Right lobe of liver (tissue), 4 donors: ENCODE measurements at regions not wholly inside any gene's neighbourhood (a gene's known extent, or its start where the extent isn't known, plus 50 kb on each side); places are given as distances from the start of the nearest gene placed in this dataset.

Experiments
- POLR2A ChIP-seq: fragments of 450-650 bp; IDR thresholded peaks from one replicate; pipeline ENCODE4 v1.6.1; 2017; ENCODE audit warnings: antibody characterized with exemption, mild to moderate bottlenecking
- TF ChIP-seq, protein P1 (sequence below), 4 donors: fragments of 200-600 bp in 3 of 4; fragments of 450-650 bp in 1 of 4; IDR thresholded peaks; one replicate each; pipeline versions ENCODE4 v1.5.1 to v1.8.0; 2016 to 2022; ENCODE audit warnings: antibody characterized with exemption in 4 of 4, mild to moderate bottlenecking in 2 of 4
- donor health status: DM: no; HTN: no; CAD: no.
- donor health status: DM: no; HTN: no; CAD: no.
- donor health status: DM: no; HTN: yes; CAD: no.

DNA sequence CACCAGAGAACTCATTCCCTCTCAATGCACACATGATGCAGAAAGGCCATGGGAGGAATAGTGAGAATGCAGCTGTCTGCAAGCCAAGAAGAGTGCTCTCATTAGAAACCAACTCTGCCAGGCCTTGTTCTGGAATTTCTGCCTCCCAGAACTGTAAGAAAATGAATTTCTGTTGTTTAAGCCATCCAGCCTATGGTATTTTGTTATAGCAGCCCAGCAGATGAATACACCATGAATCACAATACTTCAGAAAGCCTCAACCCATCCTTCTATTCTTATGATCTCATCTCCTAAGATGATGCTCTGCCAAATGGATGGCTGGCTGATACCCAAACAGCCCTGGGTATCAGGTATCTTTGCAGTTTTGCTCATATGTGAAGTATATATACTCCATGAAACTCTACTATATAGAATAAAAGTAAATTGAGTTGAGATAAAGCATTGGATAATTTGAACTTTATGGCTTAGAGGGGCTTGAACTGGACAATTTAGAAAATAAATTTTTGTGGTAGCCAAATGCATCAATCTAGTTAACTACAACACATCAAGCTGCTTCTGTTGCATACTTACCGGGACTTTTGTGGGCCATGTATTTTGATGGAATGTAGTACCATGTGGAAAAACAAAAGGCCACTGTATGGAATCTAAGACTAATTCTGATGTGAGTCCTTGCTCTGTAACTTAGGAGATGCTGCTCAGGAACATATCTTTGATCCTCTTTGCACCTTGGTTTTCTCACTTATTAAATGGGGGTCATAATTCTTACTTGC lies 245.9 kb downstream of the HS3ST1 start:
- TF ChIP-seq POLR2A, result no peak
- TF ChIP-seq, protein P1, sequence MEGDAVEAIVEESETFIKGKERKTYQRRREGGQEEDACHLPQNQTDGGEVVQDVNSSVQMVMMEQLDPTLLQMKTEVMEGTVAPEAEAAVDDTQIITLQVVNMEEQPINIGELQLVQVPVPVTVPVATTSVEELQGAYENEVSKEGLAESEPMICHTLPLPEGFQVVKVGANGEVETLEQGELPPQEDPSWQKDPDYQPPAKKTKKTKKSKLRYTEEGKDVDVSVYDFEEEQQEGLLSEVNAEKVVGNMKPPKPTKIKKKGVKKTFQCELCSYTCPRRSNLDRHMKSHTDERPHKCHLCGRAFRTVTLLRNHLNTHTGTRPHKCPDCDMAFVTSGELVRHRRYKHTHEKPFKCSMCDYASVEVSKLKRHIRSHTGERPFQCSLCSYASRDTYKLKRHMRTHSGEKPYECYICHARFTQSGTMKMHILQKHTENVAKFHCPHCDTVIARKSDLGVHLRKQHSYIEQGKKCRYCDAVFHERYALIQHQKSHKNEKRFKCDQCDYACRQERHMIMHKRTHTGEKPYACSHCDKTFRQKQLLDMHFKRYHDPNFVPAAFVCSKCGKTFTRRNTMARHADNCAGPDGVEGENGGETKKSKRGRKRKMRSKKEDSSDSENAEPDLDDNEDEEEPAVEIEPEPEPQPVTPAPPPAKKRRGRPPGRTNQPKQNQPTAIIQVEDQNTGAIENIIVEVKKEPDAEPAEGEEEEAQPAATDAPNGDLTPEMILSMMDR (IDR thresholded peaks at IDR 0.05), result no peak
